SK-N-SH (cell line): ENCODE measurements at regions not wholly inside any gene's neighbourhood (a gene's known extent, or its start where the extent isn't known, plus 50 kb on each side); places are given as distances from the start of the nearest gene placed in this dataset.

ENCODE experiments used
- CTCF ChIA-PET: fragments of 300-600, 350-600 bp; formaldehyde crosslinking; extraction: SDS; loops from one replicate; lab custom pipeline; 2021; lab: Yijun Ruan, JAX
- POLR2A ChIA-PET: fragments of 350-600 bp; sonication (Branson Sonifier 250); formaldehyde crosslinking; extraction: SDS; loops from one replicate; lab custom pipeline; 2020; ENCODE audit warnings: antibody characterized with exemption, inconsistent platforms; lab: Yijun Ruan, JAX
- DNase-seq: peaks from one replicate; pipeline ENCODE4 v3.0.0; 2012
- H2AFZ ChIP-seq: fragments of 200-600 bp; sonication (generic); 2 replicates; pipeline ENCODE4 v1.8.1; 2016; ENCODE audit warnings: antibody characterized with exemption, mild to moderate bottlenecking, low read depth
- H3F3A ChIP-seq: fragments of 200-600 bp; sonication (generic); replicated peaks from 2 replicates; pipeline ENCODE3; 2016; ENCODE audit warnings: antibody characterized with exemption, mild to moderate bottlenecking; ENCODE audit not compliant: insufficient read depth
- H3K27ac ChIP-seq, 2 experiments: fragments of 200-500 bp in 1 of 2; fragments of 200-600 bp in 1 of 2; sonication (Bioruptor generic) in 1 of 2; sonication (generic), shearing (Covaris generic) in 1 of 2; 2 replicates each; pipeline versions ENCODE4 v1.5.1 to v1.6.1; 2014 to 2016; ENCODE audit warnings: low read depth in 2 of 2, inconsistent platforms in 1 of 2, low read length in 1 of 2, mild to moderate bottlenecking in 1 of 2, mixed read lengths in 1 of 2
- H3K27me3 ChIP-seq: fragments of 200-600 bp; sonication (generic), shearing (Covaris generic); 2 replicates; pipeline ENCODE4 v1.6.1; 2016; ENCODE audit warnings: mixed run types; ENCODE audit not compliant: insufficient read depth
- H3K36me3 ChIP-seq, 2 experiments: fragments of 200-500 bp in 1 of 2; fragments of 200-600 bp in 1 of 2; sonication (Bioruptor generic) in 1 of 2; sonication (generic) in 1 of 2; replicated peaks in 1 of 2; 2 replicates each; pipeline versions ENCODE3 to v1.5.1; 2014 to 2016; ENCODE audit warnings: low read length in 1 of 2, mild to moderate bottlenecking in 1 of 2; ENCODE audit not compliant: insufficient read depth in 2 of 2, control insufficient read depth in 1 of 2
- H3K4me1 ChIP-seq, 2 experiments: fragments of 200-500 bp in 1 of 2; fragments of 200-600 bp in 1 of 2; sonication (Bioruptor generic) in 1 of 2; sonication (generic), shearing (Covaris generic) in 1 of 2; 2 replicates each; pipeline versions ENCODE4 v1.5.1 to v1.6.1; 2014 to 2016; ENCODE audit warnings: low read depth in 1 of 2, low read length in 1 of 2, mixed run types in 1 of 2; ENCODE audit not compliant: insufficient read depth in 2 of 2, control insufficient read depth in 1 of 2
- H3K4me2 ChIP-seq: fragments of 200-600 bp; sonication (generic), shearing (Covaris generic); 2 replicates; pipeline ENCODE4 v1.6.1; 2017; ENCODE audit warnings: mixed run types
- H3K4me3 ChIP-seq, 2 experiments: fragments of 200-500 bp in 1 of 2; fragments of 200-600 bp in 1 of 2; sonication (Bioruptor generic) in 1 of 2; sonication (generic), shearing (Covaris generic) in 1 of 2; 2 replicates each; pipeline versions ENCODE4 v1.5.1 to v1.8.1; 2014 to 2016; ENCODE audit warnings: low read depth in 2 of 2, inconsistent platforms in 1 of 2, low read length in 1 of 2, mild to moderate bottlenecking in 1 of 2, mixed read lengths in 1 of 2, moderate library complexity in 1 of 2
- H3K79me2 ChIP-seq: fragments of 200-600 bp; sonication (generic); 2 replicates; pipeline ENCODE4 v1.8.1; 2017; ENCODE audit warnings: mild to moderate bottlenecking; ENCODE audit not compliant: insufficient read depth
- H3K9ac ChIP-seq: fragments of 200-600 bp; sonication (generic); 2 replicates; pipeline ENCODE4 v1.6.1; 2017; ENCODE audit warnings: mixed run types
- H3K9me2 ChIP-seq: fragments of 200-600 bp; sonication (generic); 2 replicates; pipeline ENCODE4 v1.6.1; 2017; ENCODE audit warnings: mixed run types
- H3K9me3 ChIP-seq: fragments of 200-600 bp; sonication (generic); 2 replicates; pipeline ENCODE4 v1.6.1; 2017; ENCODE audit warnings: mixed run types, mild to moderate bottlenecking, moderate library complexity
- H4K20me1 ChIP-seq: fragments of 200-600 bp; sonication (generic); 2 replicates; pipeline ENCODE4 v1.6.1; 2017; ENCODE audit warnings: mild to moderate bottlenecking, mixed run types; ENCODE audit not compliant: insufficient read depth
- FOSL2 ChIP-seq: IDR thresholded peaks from 2 replicates; pipeline ENCODE4 v1.4.0; 2012; ENCODE audit warnings: low read depth, mild to moderate bottlenecking, moderate library complexity, borderline replicate concordance
- FOXJ3 ChIP-seq: sonication (generic); formaldehyde crosslinking; IDR thresholded peaks from 2 replicates; pipeline ENCODE4 v1.5.1; 2020; ENCODE audit warnings: mild to moderate bottlenecking, missing genetic modification reagents
- FOXM1 ChIP-seq: IDR thresholded peaks from 2 replicates; pipeline ENCODE4 v1.4.0; 2012; ENCODE audit warnings: low read depth, mild to moderate bottlenecking
- MEF2A ChIP-seq: IDR thresholded peaks from 2 replicates; pipeline ENCODE4 v1.4.0; 2012; ENCODE audit warnings: low read depth, borderline replicate concordance
- NFIC ChIP-seq: IDR thresholded peaks from 2 replicates; pipeline ENCODE4 v1.4.0; 2012; ENCODE audit warnings: borderline replicate concordance
- NRF1 ChIP-seq: IDR thresholded peaks from 2 replicates; pipeline ENCODE4 v1.6.1; 2012; ENCODE audit warnings: low read depth, mild to moderate bottlenecking, low read length
- POLR2AphosphoS5 ChIP-seq: IDR thresholded peaks from 2 replicates; pipeline ENCODE4 v1.6.1; 2012; ENCODE audit warnings: low read depth, low read length
- RAD21 ChIP-seq: IDR thresholded peaks from 2 replicates; pipeline ENCODE4 v1.6.1; 2012; ENCODE audit warnings: mild to moderate bottlenecking, low read length
- RCOR1 ChIP-seq: fragments of 150-350 bp; IDR thresholded peaks from 2 replicates; pipeline ENCODE4 v1.6.1; 2017; ENCODE audit warnings: antibody characterized with exemption, low read length
- RFX5 ChIP-seq: IDR thresholded peaks from 2 replicates; pipeline ENCODE4 v1.6.1; 2012; ENCODE audit warnings: mild to moderate bottlenecking, improper control_type of control experiment, low read length
- RXRA ChIP-seq: IDR thresholded peaks from 2 replicates; pipeline ENCODE4 v1.4.0; 2012; ENCODE audit warnings: low read depth, mild to moderate bottlenecking, borderline replicate concordance
- SMC3 ChIP-seq: IDR thresholded peaks from 2 replicates; pipeline ENCODE4 v1.6.1; 2012; ENCODE audit warnings: low read depth, low read length, improper control_type of control experiment
- TAF1 ChIP-seq: IDR thresholded peaks from 2 replicates; pipeline ENCODE4 v1.6.1; 2012; ENCODE audit warnings: low read depth, mild to moderate bottlenecking, low read length, moderate library complexity, borderline replicate concordance
- TCF12 ChIP-seq: IDR thresholded peaks from 2 replicates; pipeline ENCODE4 v1.4.0; 2012
- YY1 ChIP-seq: IDR thresholded peaks from 2 replicates; pipeline ENCODE4 v1.4.0; 2012; ENCODE audit warnings: low read depth, mild to moderate bottlenecking
- WGBS: methylation state at CpG from one replicate; pipeline ENCODE4 v1.1.6; 2017; ENCODE audit warnings: low lambda C conversion rate; 5-methylcytosine and 5-hydroxymethylcytosine counted together
- TF ChIP-seq, protein P1 (sequence below): fragments of 200-600 bp; sonication (generic); IDR thresholded peaks from 2 replicates; pipeline ENCODE4 v1.6.1; 2017; ENCODE audit warnings: antibody characterized with exemption, mild to moderate bottlenecking, moderate library complexity
- TF ChIP-seq, protein P2 (sequence below): fragments of 150-350 bp; IDR thresholded peaks from 2 replicates; pipeline ENCODE4 v1.6.1; 2017; ENCODE audit warnings: antibody characterized with exemption, low read length, low read depth, borderline replicate concordance
- TF ChIP-seq, protein P3 (sequence below): fragments of 150-350 bp; IDR thresholded peaks from 2 replicates; pipeline ENCODE4 v1.6.1; 2016; ENCODE audit warnings: mild to moderate bottlenecking, low read depth, low read length
- TF ChIP-seq, protein P4 (sequence below): IDR thresholded peaks from 2 replicates; pipeline ENCODE4 v1.4.0; 2012; ENCODE audit warnings: low read depth, borderline replicate concordance
- TF ChIP-seq, protein P5 (sequence below): IDR thresholded peaks from 2 replicates; pipeline ENCODE4 v1.4.0; 2012; ENCODE audit warnings: low read depth

DNA sequence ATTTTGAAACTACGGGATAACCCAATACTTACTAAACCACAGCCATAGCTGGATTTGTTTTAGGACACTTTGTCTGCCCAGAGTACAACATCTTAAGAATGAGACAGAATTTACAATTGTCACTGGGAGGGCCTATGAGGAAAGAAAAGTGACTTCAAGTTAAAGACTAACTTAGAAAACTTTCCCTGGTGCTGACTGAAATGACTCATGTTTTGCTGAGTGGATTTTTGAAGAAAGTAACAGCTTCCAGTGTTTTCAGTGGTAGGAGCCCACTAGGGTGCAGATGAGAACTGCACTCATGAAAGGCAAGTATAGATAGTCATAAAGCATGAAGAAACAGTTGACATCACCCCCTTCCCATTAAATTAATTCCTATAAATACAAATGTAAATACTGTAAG lies 988.2 kb upstream of the MAP3K7 start (continued):
- TF ChIP-seq, protein P1, sequence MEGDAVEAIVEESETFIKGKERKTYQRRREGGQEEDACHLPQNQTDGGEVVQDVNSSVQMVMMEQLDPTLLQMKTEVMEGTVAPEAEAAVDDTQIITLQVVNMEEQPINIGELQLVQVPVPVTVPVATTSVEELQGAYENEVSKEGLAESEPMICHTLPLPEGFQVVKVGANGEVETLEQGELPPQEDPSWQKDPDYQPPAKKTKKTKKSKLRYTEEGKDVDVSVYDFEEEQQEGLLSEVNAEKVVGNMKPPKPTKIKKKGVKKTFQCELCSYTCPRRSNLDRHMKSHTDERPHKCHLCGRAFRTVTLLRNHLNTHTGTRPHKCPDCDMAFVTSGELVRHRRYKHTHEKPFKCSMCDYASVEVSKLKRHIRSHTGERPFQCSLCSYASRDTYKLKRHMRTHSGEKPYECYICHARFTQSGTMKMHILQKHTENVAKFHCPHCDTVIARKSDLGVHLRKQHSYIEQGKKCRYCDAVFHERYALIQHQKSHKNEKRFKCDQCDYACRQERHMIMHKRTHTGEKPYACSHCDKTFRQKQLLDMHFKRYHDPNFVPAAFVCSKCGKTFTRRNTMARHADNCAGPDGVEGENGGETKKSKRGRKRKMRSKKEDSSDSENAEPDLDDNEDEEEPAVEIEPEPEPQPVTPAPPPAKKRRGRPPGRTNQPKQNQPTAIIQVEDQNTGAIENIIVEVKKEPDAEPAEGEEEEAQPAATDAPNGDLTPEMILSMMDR = no peak
- no peak for TF ChIP-seq NFIC
- TF ChIP-seq FOSL2 = no peak
- TF ChIP-seq, all 33 proteins: peak for 0

DNA sequence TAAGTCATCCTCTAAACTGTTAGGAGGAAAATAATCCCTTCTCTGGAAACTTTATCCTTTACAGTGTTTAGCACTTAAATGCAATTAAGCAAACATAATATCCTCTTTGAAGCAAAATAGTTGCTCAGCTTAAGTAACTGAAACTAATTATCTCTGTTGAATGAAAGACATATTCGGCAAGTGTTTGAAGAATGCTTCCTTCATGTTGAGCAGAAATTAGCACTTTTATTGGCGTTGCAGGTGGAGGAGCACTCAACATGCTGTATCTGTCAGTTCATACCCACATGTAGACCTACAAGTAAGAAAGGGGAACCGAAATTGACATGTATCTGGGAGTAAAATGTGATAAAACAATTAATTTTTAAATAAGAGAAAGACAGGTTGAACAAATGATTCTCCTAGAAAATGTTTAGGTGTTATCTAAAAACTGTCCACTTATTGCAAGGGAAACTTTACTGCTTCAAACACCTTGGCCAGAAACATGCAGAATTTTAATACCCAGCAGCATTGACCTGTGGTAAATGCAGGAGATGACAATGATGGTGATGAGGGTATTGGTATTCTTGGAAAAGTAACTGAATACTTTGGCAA lies 987.0 kb upstream of the MAP3K7 start:
- TF ChIP-seq FOSL2 = no peak
- no peak for TF ChIP-seq RFX5
- no peak for TF ChIP-seq SMC3
- TF ChIP-seq FOXM1 = no peak
- no peak for TF ChIP-seq YY1
- TF ChIP-seq, protein P2, sequence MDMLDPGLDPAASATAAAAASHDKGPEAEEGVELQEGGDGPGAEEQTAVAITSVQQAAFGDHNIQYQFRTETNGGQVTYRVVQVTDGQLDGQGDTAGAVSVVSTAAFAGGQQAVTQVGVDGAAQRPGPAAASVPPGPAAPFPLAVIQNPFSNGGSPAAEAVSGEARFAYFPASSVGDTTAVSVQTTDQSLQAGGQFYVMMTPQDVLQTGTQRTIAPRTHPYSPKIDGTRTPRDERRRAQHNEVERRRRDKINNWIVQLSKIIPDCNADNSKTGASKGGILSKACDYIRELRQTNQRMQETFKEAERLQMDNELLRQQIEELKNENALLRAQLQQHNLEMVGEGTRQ = no peak
- TF ChIP-seq TCF12 = no peak
- no peak for TF ChIP-seq RAD21
- no peak for TF ChIP-seq MEF2A
- no peak for TF ChIP-seq TAF1
- no peak for TF ChIP-seq POLR2AphosphoS5
- TF ChIP-seq, all 33 proteins: peak for 0
- H3K9ac ChIP-seq = no peak overlapping the region
- no peak overlapping the region for H3K27ac ChIP-seq
- H3K9me2 ChIP-seq = no peaks in the 10 kb centered on the region
- no peaks in the 10 kb centered on the region for H3K79me2 ChIP-seq
- H4K20me1 ChIP-seq = no peaks in the 10 kb centered on the region
- no peak overlapping the region for H3K4me3 ChIP-seq
- no peak for DNase-seq
- no peaks in the 10 kb centered on the region for H3F3A ChIP-seq
- no peaks in the 10 kb centered on the region for H3K36me3 ChIP-seq
- H3K9me3 ChIP-seq = no peaks in the 10 kb centered on the region
- ChIA-PET POLR2A (no interaction called here), CTCF (no interaction called here)
- H2AFZ ChIP-seq = no peak overlapping the region
- H3K27me3 ChIP-seq = no peaks in the 10 kb centered on the region
- no peaks in the 10 kb centered on the region for H3K4me1 ChIP-seq
- WGBS = 3% methylated on average over 3 of the region's 3 CpGs
- no peak overlapping the region for H3K4me2 ChIP-seq

DNA sequence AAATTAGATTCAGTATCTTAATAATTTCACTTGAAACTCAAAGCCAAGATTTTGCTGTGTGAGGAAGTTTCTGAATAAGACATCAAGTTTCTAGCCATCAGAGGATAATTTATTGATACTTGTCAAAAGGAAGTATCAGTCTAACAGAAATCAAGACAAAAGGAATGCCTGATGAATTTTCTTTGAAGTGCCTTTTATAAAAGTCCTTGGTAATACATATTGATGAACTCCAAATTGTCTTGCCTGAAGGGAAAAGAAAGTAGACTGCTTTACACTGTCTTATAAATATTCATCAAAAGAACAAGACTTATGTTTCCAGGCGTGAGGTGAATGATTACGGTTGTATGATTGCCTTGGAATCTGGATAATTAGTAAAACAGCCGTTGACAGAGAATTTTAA lies 986.0 kb upstream of the MAP3K7 start:
- Histone ChIP-seq H3K4me3 (no peak overlapping the region), H4K20me1 (no peaks in the 10 kb centered on the region), H3K27me3 (no peaks in the 10 kb centered on the region), H3F3A (no peaks in the 10 kb centered on the region), H3K27ac (no peak overlapping the region), H3K9ac (no peak overlapping the region), H3K4me1 (no peaks in the 10 kb centered on the region), H3K9me3 (no peaks in the 10 kb centered on the region), H2AFZ (no peak overlapping the region), H3K4me2 (no peak overlapping the region), H3K36me3 (no peaks in the 10 kb centered on the region), H3K79me2 (no peaks in the 10 kb centered on the region), H3K9me2 (no peaks in the 10 kb centered on the region)
- TF ChIP-seq TAF1 = no peak
- TF ChIP-seq, protein P3, sequence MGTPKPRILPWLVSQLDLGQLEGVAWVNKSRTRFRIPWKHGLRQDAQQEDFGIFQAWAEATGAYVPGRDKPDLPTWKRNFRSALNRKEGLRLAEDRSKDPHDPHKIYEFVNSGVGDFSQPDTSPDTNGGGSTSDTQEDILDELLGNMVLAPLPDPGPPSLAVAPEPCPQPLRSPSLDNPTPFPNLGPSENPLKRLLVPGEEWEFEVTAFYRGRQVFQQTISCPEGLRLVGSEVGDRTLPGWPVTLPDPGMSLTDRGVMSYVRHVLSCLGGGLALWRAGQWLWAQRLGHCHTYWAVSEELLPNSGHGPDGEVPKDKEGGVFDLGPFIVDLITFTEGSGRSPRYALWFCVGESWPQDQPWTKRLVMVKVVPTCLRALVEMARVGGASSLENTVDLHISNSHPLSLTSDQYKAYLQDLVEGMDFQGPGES = no peak
- no peak for TF ChIP-seq YY1
- TF ChIP-seq RXRA = no peak
- no peak for TF ChIP-seq FOXJ3 (CRISPR knock-in tag)
- TF ChIP-seq, protein P4, sequence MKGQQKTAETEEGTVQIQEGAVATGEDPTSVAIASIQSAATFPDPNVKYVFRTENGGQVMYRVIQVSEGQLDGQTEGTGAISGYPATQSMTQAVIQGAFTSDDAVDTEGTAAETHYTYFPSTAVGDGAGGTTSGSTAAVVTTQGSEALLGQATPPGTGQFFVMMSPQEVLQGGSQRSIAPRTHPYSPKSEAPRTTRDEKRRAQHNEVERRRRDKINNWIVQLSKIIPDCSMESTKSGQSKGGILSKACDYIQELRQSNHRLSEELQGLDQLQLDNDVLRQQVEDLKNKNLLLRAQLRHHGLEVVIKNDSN = no peak
- TF ChIP-seq NRF1 = no peak
- no peak for TF ChIP-seq FOSL2
- no peak for TF ChIP-seq RCOR1
- TF ChIP-seq, protein P5, sequence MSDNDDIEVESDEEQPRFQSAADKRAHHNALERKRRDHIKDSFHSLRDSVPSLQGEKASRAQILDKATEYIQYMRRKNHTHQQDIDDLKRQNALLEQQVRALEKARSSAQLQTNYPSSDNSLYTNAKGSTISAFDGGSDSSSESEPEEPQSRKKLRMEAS = no peak
- TF ChIP-seq, protein P2 = no peak
- no peak for TF ChIP-seq NFIC
- ChIA-PET POLR2A (no interaction called here), CTCF (no interaction called here)
- DNase-seq = no peak
- 5% methylated on average over 3 of the region's 3 CpGs for WGBS
